Breast epithelium (tissue), 3 donors: ENCODE measurements at regions not wholly inside any gene's neighbourhood (a gene's known extent, or its start where the extent isn't known, plus 50 kb on each side); places are given as distances from the start of the nearest gene placed in this dataset.

Experiments
- POLR2A ChIP-seq: fragments of 450-650 bp; IDR thresholded peaks from one replicate; pipeline ENCODE4 v1.6.1; 2016; ENCODE audit warnings: antibody characterized with exemption, mild to moderate bottlenecking, moderate library complexity
- POLR2AphosphoS5 ChIP-seq, 3 donors: sonication (generic); formaldehyde crosslinking; IDR thresholded peaks; one replicate each; pipeline ENCODE4 v1.6.1; 2017; ENCODE audit warnings: antibody characterized with exemption in 3 of 3
- TF ChIP-seq, protein P1 (sequence below), 3 donors: fragments of 450-650 bp; IDR thresholded peaks; one replicate each; pipeline ENCODE4 v1.5.1; 2016 to 2017; ENCODE audit warnings: antibody characterized with exemption in 3 of 3, mild to moderate bottlenecking in 3 of 3, moderate library complexity in 3 of 3

- TF ChIP-seq, protein P1, sequence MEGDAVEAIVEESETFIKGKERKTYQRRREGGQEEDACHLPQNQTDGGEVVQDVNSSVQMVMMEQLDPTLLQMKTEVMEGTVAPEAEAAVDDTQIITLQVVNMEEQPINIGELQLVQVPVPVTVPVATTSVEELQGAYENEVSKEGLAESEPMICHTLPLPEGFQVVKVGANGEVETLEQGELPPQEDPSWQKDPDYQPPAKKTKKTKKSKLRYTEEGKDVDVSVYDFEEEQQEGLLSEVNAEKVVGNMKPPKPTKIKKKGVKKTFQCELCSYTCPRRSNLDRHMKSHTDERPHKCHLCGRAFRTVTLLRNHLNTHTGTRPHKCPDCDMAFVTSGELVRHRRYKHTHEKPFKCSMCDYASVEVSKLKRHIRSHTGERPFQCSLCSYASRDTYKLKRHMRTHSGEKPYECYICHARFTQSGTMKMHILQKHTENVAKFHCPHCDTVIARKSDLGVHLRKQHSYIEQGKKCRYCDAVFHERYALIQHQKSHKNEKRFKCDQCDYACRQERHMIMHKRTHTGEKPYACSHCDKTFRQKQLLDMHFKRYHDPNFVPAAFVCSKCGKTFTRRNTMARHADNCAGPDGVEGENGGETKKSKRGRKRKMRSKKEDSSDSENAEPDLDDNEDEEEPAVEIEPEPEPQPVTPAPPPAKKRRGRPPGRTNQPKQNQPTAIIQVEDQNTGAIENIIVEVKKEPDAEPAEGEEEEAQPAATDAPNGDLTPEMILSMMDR (IDR thresholded peaks at IDR 0.05) = no peak
- no peak for TF ChIP-seq POLR2A
- no peak for TF ChIP-seq POLR2AphosphoS5 (IDR thresholded peaks at IDR 0.05)
These were observed 1544.1 kb downstream of the PLA2G4A start for GRCh38 chr1:188372821-188373220.
